COLO668 (cell line): ENCODE measurements at regions not wholly inside any gene's neighbourhood (a gene's known extent, or its start where the extent isn't known, plus 50 kb on each side); places are given as distances from the start of the nearest gene placed in this dataset.
"Not testable (repeated sequence)": the region's sequence is repeated elsewhere in the genome, so short reads cannot be mapped to it uniquely, and the experiment has no call there.

Experiments used
- DNase-seq: peaks from one replicate; lab custom pipeline; 2025; ENCODE audit not compliant: unreplicated experiment; lab: John Stamatoyannopoulos, UW

DNA sequence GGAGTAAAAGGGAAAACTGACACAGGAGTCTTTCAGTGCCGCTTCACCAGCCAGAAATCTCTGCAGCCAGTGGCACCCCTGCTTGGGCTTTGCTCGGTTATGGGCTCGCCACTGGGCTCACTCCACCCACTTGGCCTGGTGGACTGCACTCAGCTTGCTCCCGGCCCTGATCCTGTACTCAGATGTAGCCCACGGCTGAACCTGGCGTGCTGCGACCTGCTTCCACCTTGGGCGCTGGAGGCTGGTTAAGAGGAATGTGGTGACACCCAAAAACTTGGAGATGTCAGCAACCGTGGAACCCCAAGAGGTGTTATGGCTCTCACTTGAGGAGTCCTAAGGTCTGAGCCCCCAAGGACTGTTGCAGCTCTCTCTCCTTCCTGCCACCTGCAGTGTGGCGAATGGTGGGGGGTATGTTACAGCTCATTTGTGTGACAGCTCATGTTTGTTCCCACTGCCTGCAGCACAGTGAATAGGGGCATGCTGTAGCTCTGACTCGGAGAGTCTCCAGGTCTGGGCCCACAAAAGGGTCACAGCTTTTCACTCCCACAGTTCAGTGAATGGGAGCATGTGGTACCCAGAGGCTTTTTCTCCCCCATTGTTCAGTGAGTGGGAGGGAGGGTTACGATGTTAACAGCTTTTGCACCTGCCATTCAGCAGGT lies 1124.5 kb upstream of the ATXN8OS start:
- no peak for DNase-seq

DNA sequence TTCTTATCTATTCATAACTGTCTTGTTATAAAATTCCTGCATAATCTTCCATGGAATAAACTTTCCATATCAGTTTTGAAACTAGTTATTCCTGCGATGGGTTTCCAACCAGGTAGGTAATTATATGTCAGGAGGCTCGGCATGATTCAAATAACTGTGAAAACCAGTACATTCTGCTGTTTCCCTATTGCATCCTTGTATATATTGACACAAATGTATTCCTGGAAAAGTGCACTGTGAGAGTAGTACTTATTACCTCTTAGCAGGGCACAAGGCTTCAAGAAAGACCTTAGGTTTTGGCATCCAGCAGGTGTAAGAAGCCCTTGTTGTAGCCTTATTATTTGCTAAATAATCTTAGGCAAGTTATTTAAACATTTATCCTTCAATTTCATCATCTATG lies 1131.3 kb upstream of the ATXN8OS start:
- no peak for DNase-seq

DNA sequence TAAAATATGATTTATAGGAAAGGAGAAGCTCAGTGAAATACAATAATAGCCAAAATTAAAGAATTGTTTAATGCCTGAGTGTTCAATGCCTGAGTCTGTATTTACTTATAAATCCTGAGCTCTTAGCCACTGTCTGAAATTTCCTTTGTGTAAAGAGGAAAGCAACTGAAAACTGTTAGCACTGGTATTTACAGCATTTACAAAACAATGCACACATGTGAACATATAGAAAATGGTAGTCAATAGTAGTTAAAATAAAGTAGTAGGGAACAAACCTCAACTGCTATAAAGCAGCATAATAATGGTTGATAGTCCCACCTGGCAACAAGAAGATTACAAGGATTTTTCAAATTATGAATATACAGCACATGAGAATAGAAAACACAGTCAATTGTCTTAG lies 1137.1 kb upstream of the ATXN8OS start:
- DNase-seq = no peak

DNA sequence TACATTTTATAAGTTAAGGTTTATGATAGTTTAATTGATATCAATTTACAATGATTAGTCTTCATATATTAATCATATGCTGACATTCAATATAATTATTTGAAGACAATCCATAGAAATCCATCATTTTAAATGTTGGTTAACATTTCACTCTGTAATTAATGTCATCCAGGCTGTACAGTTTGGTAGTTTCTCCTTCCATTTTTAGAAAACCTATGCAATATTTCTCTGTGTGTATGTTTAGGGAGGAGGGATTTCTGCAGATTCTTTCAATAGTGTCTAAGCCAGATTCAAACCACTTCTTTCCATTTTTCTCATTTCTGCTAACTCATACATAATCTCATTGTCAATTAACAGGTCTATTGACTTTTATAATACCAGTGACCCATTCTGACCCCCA lies 1159.0 kb upstream of the ATXN8OS start:
- no peak for DNase-seq

GRCh38 chr13:68944272-68944671 lies 1163.4 kb upstream of the ATXN8OS start:
- DNase-seq = no peak

DNA sequence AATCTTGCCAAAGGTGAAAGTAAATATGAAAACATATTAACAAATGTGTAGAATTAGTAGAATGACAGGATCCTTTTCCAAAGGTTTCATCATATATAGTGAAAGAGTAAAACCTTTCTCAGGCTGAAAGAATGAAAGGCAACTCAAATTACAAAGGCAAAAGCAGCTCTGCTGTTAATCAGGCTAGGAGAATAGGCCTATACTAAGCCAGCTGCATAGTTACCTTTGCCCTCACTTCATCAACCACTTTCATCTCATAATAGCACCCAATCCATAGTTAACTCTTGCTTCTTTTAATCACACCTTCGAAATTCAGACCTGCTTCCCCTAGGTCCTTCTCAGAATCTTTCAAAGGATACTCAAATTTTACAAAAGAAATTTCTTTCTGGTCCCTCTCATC lies 1167.6 kb upstream of the ATXN8OS start:
- no peak for DNase-seq

GRCh38 chr13:68938639-68939038 lies 1169.0 kb upstream of the ATXN8OS start:
- DNase-seq = no peak

DNA sequence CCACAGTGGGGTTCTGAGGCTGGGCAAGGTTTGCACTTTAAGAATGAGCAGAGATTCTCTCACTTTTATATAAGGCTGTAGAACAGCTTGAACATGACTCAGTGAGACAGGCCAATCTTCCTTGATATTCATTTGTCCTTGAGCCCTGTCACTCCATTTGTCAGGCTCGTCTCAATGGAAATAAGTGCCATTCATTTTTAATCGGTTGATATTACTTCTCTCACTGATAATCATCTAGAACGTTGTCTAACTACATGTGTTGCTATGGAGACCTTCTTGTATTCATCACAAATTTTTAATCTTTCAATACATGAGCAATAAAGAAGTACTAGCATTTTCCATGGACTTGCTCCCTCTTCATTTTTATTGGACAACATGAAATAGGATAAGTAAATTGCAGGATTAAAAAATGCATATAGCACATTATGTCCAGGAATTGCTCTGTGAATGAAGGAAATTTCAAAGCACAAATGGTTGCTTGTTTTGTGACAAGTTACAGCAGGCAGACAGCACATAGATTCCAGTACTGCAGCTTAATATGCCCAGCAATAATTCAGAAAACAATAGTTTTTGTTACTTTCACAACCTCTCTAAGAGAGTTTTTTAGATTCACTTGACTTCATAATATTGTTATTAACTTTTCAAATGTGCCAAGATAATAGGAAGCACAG lies 1178.4 kb upstream of the ATXN8OS start:
- no peak for DNase-seq

DNA sequence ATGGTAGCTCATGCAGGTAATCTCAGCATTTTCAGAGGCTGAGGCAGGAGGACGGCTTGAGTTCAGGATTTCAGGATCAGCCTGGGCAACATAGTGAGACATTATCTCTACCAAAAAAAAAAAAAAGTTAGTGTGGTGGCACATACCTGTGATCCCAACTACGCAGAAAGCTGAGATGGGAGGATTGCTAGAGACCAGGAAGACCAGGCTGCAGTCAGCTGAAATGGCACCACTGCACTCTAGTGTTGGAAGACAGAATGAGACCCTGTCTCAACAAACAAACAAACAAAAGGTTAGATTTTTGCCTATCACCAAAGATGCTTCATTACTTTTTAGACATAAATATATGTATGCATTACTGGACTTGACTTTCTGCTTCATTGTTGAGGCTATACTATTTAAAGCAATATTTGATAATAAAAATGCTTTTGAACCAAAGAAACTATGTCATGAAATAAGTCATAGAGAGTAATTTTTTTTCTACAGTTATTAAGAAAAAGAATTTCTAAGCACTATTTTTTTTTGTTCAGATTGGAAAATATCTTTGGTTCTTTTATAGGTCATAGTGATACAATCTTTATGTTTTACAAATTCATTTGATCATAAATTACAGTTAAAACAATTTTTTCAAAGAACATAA lies 1180.1 kb upstream of the ATXN8OS start:
- DNase-seq = peak; percentile 60

DNA sequence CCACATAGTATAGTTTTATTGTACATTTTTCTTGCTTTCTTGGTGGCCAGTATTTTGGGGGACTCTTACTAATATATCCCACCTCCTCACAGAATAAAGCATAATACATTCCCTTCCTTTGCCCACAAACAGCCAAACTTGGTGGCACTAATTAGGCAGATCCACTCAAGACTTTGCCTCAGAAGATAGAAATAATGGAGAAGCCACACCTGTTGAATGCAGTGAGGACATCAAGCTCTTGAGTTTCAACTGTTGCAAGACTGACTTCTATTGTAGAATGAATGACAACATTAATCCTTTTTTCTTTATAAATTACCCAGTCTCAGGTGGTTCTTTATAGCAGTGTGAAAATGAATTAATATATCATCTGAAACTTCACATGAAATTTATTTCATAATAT lies 1183.6 kb upstream of the ATXN8OS start:
- DNase-seq = no peak

GRCh38 chr13:68908879-68909278 lies 1198.7 kb upstream of the ATXN8OS start:
- DNase-seq = no peak

- DNase-seq = no peak
Observed at GRCh38 chr13:68905186-68905585, 1202.4 kb upstream of the ATXN8OS start.

- no peak for DNase-seq
Observed at GRCh38 chr13:68897331-68897928, 1210.2 kb upstream of the ATXN8OS start.

DNA sequence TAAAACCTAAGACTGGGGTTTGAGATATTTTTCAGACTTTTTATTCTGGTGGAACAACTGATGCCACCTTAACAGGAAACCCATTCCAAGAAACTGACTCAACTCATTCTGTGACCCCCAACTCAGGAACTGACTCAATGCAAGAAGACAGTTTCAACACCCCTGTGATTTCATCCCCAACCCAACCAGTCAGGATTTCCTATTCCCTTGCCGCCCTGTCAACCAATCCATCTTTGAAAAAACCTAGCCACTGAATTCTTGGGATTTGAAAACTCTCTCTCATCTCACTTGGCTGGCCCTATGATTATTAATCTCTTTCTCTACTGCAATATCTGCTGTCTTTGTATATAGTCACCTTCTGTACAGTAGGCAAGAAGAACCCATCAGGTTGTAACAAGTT lies 1211.9 kb upstream of the ATXN8OS start:
- DNase-seq = no peak

DNA sequence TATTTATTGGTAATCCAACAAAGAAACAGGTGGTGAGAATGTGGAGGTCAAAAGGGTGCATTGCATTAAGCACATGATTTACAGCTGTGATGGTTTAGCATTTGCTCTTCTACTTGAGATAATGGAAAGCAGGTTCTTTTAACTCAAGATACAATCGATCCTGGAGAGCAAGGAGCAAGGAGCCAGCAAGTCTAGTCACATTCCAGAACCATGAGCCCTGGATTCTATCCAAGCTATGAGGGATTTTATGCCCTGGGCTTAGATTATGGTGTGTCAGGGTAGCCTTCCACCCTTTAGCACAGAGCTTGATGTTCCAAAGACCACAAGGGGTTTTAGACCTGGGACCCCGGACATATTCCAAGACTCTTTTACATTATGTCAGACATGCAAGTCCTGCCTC lies 1213.9 kb upstream of the ATXN8OS start:
- DNase-seq = not testable (repeated sequence)

- DNase-seq = not testable (repeated sequence)
Observed at GRCh38 chr13:68892596-68892995, 1215.0 kb upstream of the ATXN8OS start.

GRCh38 chr13:68890101-68890500 lies 1217.5 kb upstream of the ATXN8OS start:
- not testable (repeated sequence) for DNase-seq

GRCh38 chr13:68888832-68889231 lies 1218.8 kb upstream of the ATXN8OS start:
- peak; percentile 45 for DNase-seq

GRCh38 chr13:68872338-68872737 lies 1235.3 kb upstream of the ATXN8OS start:
- no peak for DNase-seq

GRCh38 chr13:68851026-68851425 lies 1256.6 kb upstream of the ATXN8OS start:
- no peak for DNase-seq

DNA sequence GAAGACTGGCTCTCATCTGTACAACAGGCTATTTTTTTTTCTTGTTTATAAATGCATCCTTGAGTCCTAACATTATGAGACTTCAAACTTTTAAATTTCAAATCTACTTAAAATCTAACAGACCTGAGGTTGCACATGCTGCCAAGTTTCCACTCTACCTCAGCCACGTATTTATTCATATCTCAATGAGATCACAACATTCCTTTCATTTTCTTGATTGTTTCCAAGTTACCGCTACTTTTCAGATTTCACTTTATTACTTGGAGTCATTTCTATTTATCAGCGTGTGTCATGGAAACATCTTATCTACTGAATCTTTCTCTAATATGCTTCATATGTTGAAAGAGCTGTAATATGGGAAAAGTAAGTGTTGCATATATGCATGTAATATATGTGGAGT lies 1257.5 kb upstream of the ATXN8OS start:
- no peak for DNase-seq

GRCh38 chr13:68846663-68847062 lies 1261.0 kb upstream of the ATXN8OS start:
- DNase-seq = no peak
